GM12878 (cell line): ENCODE measurements at regions not wholly inside any gene's neighbourhood (a gene's known extent, or its start where the extent isn't known, plus 50 kb on each side); places are given as distances from the start of the nearest gene placed in this dataset.

Experiments used
- ATAC-seq: fragments of 200-7000 bp; cut with Tn5 transposase; 3 replicates; pipeline ENCODE4 v1.9.1; 2020; ENCODE audit warnings: mild to moderate bottlenecking, moderate library complexity
- BruUV-seq: library from RNA; stranded (reverse); fragments of 400-500 nt; replicated peaks from 2 replicates; lab custom pipeline; 2021; lab: Mats Ljungman, UMichigan
- CTCF ChIA-PET: fragments of 300-600 bp; sonication (Branson Sonifier 250); formaldehyde crosslinking; extraction: SDS; loops from one replicate; lab custom pipeline; 2021; ENCODE audit warnings: inconsistent platforms; lab: Yijun Ruan, JAX
- POLR2A ChIA-PET: fragments of 350-600 bp; formaldehyde crosslinking; extraction: SDS; loops from one replicate; lab custom pipeline; 2021; ENCODE audit warnings: inconsistent platforms; lab: Charles Lee
- RAD21 ChIA-PET: fragments of 300-600 bp; sonication (Branson Sonifier 250); formaldehyde crosslinking; loops from one replicate; lab custom pipeline; 2023; ENCODE audit warnings: antibody characterized with exemption; ENCODE audit not compliant: unreplicated experiment; lab: Charles Lee
- SMC1A ChIA-PET: fragments of 300-600 bp; sonication (Branson Sonifier 250); formaldehyde crosslinking; loops from one replicate; lab custom pipeline; 2023; ENCODE audit not compliant: unreplicated experiment, uncharacterized antibody; lab: Charles Lee
- DNase-seq: peaks from one replicate; pipeline ENCODE4 v3.0.0-alpha.2; 2011; ENCODE audit warnings: low read depth, low spot score
- FAIRE-seq: peaks from 3 replicates; lab custom pipeline; 2011; peaks lifted over from hg19 to GRCh38; lab: Jason Lieb, UNC
- H2AFZ ChIP-seq: 2 replicates; pipeline ENCODE4 v1.6.0; 2011; ENCODE audit warnings: low read depth, low read length, control low read depth; ENCODE audit not compliant: control insufficient read depth
- H3K27ac ChIP-seq: 2 replicates; pipeline ENCODE4 v1.5.1; 2011; ENCODE audit warnings: control low read depth; ENCODE audit not compliant: control insufficient read depth, insufficient read depth
- H3K27me3 ChIP-seq, 2 experiments: replicated peaks in 1 of 2; 2 replicates each; pipeline versions ENCODE4 v1.6.0 to v1.6.1; 2011; ENCODE audit warnings: low read length in 1 of 2; ENCODE audit not compliant: control insufficient read depth in 2 of 2, insufficient read depth in 2 of 2
- H3K36me3 ChIP-seq, 2 experiments: 2 replicates each; pipeline ENCODE4 v1.5.1; 2011; ENCODE audit warnings: low read length in 1 of 2; ENCODE audit not compliant: control insufficient read depth in 2 of 2, insufficient read depth in 2 of 2
- H3K4me1 ChIP-seq: 2 replicates; pipeline ENCODE4 v1.6.1; 2011; ENCODE audit warnings: mild to moderate bottlenecking, low read length, moderate library complexity, mixed read lengths; ENCODE audit not compliant: control insufficient read depth, insufficient read depth
- H3K4me2 ChIP-seq: 2 replicates; pipeline ENCODE4 v1.6.0; 2011; ENCODE audit warnings: control low read depth; ENCODE audit not compliant: control insufficient read depth, insufficient read depth
- H3K4me3 ChIP-seq: fragments of 200-600 bp; sonication (generic); 2 replicates; pipeline ENCODE4 v1.5.1; 2016
- H3K79me2 ChIP-seq: 2 replicates; pipeline ENCODE4 v1.6.0; 2011; ENCODE audit warnings: low read length; ENCODE audit not compliant: control insufficient read depth, insufficient read depth
- H3K9ac ChIP-seq: 2 replicates; pipeline ENCODE4 v1.8.0; 2011; ENCODE audit warnings: low read length, control low read depth, mixed read lengths; ENCODE audit not compliant: control insufficient read depth, insufficient read depth
- H3K9me3 ChIP-seq: replicated peaks from 3 replicates; pipeline ENCODE4 v1.5.1; 2011; ENCODE audit warnings: mild to moderate bottlenecking, low read length; ENCODE audit not compliant: control insufficient read depth, insufficient read depth
- H4K20me1 ChIP-seq: 2 replicates; pipeline ENCODE4 v1.6.0; 2011; ENCODE audit not compliant: control insufficient read depth, insufficient read depth
- CREB1 ChIP-seq: IDR thresholded peaks from 2 replicates; pipeline ENCODE4 v1.6.1; 2012; ENCODE audit warnings: low read depth, mild to moderate bottlenecking, inconsistent platforms
- EZH2 ChIP-seq: IDR thresholded peaks from 2 replicates; pipeline ENCODE4 v1.6.1; 2012; ENCODE audit warnings: low read depth, mild to moderate bottlenecking, control low read depth, inconsistent platforms, low read length, borderline replicate concordance; ENCODE audit not compliant: control insufficient read depth
- HDAC2 ChIP-seq: fragments of 200-600 bp; sonication (generic); IDR thresholded peaks from 2 replicates; pipeline ENCODE4 v1.6.1; 2017
- MXI1 ChIP-seq: fragments of 150-350 bp; IDR thresholded peaks from 2 replicates; pipeline ENCODE4 v1.6.1; 2011; ENCODE audit warnings: low read depth, mild to moderate bottlenecking, inconsistent platforms, low read length, improper control_type of control experiment
- NBN ChIP-seq: fragments of 450-650 bp; IDR thresholded peaks from 2 replicates; pipeline ENCODE4 v1.6.1; 2016
- NR2C2 ChIP-seq: IDR thresholded peaks from 2 replicates; pipeline ENCODE4 v1.6.1; 2011; ENCODE audit warnings: borderline replicate concordance, low read depth; ENCODE audit not compliant: control insufficient read depth, insufficient read length
- TCF12 ChIP-seq: IDR thresholded peaks from 2 replicates; pipeline ENCODE4 v1.6.1; 2011; ENCODE audit warnings: low read depth, mild to moderate bottlenecking, low read length
- ZBED1 ChIP-seq: IDR thresholded peaks from 2 replicates; pipeline ENCODE4 v1.6.1; 2016; ENCODE audit warnings: borderline replicate concordance
- ZNF274 ChIP-seq: IDR thresholded peaks from one replicate; pipeline ENCODE4 v1.8.0; 2011; ENCODE audit not compliant: insufficient read length, insufficient read depth
- WGBS: methylation state at CpG from one replicate; pipeline ENCODE4 v1.1.6; 2016; ENCODE audit warnings: low lambda C conversion rate; ENCODE audit not compliant: insufficient replicate concordance, insufficient coverage; ENCODE audit errors: missing lambda C conversion rate; 5-methylcytosine and 5-hydroxymethylcytosine counted together
- in situ Hi-C: fragments of 300-500 bp; cut with MboI; formaldehyde crosslinking; loops from 9 replicates; pipeline ENCODE4 v1.14.3; 2018; ENCODE audit warnings: mixed read lengths
- intact Hi-C: fragments of 100-400 bp; cut with micrococcal nuclease; formaldehyde crosslinking; loops from one replicate; pipeline ENCODE4 v1.14.2; 2022; ENCODE audit not compliant: unreplicated experiment
- TF ChIP-seq, protein P1 (sequence below): fragments of 450-650 bp; IDR thresholded peaks from 2 replicates; pipeline ENCODE4 v1.6.1; 2017; ENCODE audit warnings: mild to moderate bottlenecking, moderate library complexity
- TF ChIP-seq, protein P2 (sequence below): fragments of 450-650 bp; formaldehyde crosslinking; IDR thresholded peaks from 2 replicates; pipeline ENCODE4 v1.4.0; 2020; ENCODE audit warnings: mild to moderate bottlenecking, moderate library complexity
- TF ChIP-seq, protein P3 (sequence below): fragments of 450-650 bp; IDR thresholded peaks from 2 replicates; pipeline ENCODE4 v1.6.1; 2018; ENCODE audit warnings: mild to moderate bottlenecking, low read depth, moderate library complexity; ENCODE audit not compliant: partially characterized antibody
- TF ChIP-seq, protein P4 (sequence below): fragments of 450-650 bp; conservative IDR thresholded peaks from 2 replicates; pipeline ENCODE4 v1.6.1; 2017; ENCODE audit warnings: mild to moderate bottlenecking, moderate library complexity

DNA sequence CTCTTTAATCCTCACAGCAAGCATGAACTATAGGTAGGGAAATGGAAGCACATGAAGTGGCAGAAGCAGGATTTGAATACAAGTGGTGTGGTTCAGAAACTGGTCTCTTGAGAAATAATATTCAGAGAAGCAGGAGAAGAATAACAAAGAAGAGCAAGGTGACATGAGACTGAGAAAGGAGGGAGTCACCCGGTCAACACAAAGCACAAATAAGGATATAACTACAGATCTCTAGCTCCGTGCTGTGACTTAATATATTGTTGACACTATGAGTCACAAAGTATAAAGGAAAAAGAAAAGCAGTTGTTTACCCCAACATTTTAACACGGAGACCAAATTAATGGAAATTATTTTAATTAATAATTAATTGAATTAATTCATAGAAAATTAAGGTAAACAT is 204.5 kb downstream of the CPE start:
- no peaks in the 10 kb centered on the region for H4K20me1 ChIP-seq
- no peak overlapping the region for H3K4me2 ChIP-seq
- in situ Hi-C loops: no loop called here
- H3K9me3 ChIP-seq: no peaks in the 10 kb centered on the region
- ATAC-seq (no peak), FAIRE-seq (no peak), DNase-seq (no peak)
- ChIA-PET SMC1A (interaction anchor here (1.1 kb wide), 1 partner anchor 22 kb away, joined by 3 read pairs; no protein-coding TSS in a partner anchor), CTCF (interaction anchor here (1.4 kb wide), 1 partner anchor 10 kb away, joined by 3 read pairs; no protein-coding TSS in a partner anchor), POLR2A (no interaction called here), RAD21 (no interaction called here)
- no peaks in the 10 kb centered on the region for H3K27me3 ChIP-seq
- H3K4me1 ChIP-seq: no peaks in the 10 kb centered on the region
- WGBS: 2% methylated on average over 3 of the region's 3 CpGs
- intact Hi-C loops: no loop called here
- no peaks in the 10 kb centered on the region for H3K79me2 ChIP-seq
- no peak overlapping the region for H3K4me3 ChIP-seq
- H3K27ac ChIP-seq: no peak overlapping the region
- no TSS peak for BruUV-seq
- H2AFZ ChIP-seq: no peak overlapping the region
- H3K9ac ChIP-seq: no peak overlapping the region
- no peaks in the 10 kb centered on the region for H3K36me3 ChIP-seq
- TF ChIP-seq, protein P1, sequence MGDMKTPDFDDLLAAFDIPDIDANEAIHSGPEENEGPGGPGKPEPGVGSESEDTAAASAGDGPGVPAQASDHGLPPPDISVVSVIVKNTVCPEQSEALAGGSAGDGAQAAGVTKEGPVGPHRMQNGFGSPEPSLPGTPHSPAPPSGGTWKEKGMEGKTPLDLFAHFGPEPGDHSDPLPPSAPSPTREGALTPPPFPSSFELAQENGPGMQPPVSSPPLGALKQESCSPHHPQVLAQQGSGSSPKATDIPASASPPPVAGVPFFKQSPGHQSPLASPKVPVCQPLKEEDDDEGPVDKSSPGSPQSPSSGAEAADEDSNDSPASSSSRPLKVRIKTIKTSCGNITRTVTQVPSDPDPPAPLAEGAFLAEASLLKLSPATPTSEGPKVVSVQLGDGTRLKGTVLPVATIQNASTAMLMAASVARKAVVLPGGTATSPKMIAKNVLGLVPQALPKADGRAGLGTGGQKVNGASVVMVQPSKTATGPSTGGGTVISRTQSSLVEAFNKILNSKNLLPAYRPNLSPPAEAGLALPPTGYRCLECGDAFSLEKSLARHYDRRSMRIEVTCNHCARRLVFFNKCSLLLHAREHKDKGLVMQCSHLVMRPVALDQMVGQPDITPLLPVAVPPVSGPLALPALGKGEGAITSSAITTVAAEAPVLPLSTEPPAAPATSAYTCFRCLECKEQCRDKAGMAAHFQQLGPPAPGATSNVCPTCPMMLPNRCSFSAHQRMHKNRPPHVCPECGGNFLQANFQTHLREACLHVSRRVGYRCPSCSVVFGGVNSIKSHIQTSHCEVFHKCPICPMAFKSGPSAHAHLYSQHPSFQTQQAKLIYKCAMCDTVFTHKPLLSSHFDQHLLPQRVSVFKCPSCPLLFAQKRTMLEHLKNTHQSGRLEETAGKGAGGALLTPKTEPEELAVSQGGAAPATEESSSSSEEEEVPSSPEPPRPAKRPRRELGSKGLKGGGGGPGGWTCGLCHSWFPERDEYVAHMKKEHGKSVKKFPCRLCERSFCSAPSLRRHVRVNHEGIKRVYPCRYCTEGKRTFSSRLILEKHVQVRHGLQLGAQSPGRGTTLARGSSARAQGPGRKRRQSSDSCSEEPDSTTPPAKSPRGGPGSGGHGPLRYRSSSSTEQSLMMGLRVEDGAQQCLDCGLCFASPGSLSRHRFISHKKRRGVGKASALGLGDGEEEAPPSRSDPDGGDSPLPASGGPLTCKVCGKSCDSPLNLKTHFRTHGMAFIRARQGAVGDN: no peak
- TF ChIP-seq ZNF274 (no peak), NBN (no peak), NR2C2 (no peak), ZBED1 (no peak), TCF12 (no peak), CREB1 (no peak), HDAC2 (no peak), MXI1 (no peak), EZH2 (no peak)
- TF ChIP-seq, protein P2, sequence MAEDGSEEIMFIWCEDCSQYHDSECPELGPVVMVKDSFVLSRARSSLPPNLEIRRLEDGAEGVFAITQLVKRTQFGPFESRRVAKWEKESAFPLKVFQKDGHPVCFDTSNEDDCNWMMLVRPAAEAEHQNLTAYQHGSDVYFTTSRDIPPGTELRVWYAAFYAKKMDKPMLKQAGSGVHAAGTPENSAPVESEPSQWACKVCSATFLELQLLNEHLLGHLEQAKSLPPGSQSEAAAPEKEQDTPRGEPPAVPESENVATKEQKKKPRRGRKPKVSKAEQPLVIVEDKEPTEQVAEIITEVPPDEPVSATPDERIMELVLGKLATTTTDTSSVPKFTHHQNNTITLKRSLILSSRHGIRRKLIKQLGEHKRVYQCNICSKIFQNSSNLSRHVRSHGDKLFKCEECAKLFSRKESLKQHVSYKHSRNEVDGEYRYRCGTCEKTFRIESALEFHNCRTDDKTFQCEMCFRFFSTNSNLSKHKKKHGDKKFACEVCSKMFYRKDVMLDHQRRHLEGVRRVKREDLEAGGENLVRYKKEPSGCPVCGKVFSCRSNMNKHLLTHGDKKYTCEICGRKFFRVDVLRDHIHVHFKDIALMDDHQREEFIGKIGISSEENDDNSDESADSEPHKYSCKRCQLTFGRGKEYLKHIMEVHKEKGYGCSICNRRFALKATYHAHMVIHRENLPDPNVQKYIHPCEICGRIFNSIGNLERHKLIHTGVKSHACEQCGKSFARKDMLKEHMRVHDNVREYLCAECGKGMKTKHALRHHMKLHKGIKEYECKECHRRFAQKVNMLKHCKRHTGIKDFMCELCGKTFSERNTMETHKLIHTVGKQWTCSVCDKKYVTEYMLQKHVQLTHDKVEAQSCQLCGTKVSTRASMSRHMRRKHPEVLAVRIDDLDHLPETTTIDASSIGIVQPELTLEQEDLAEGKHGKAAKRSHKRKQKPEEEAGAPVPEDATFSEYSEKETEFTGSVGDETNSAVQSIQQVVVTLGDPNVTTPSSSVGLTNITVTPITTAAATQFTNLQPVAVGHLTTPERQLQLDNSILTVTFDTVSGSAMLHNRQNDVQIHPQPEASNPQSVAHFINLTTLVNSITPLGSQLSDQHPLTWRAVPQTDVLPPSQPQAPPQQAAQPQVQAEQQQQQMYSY: no peak
- TF ChIP-seq, protein P3, sequence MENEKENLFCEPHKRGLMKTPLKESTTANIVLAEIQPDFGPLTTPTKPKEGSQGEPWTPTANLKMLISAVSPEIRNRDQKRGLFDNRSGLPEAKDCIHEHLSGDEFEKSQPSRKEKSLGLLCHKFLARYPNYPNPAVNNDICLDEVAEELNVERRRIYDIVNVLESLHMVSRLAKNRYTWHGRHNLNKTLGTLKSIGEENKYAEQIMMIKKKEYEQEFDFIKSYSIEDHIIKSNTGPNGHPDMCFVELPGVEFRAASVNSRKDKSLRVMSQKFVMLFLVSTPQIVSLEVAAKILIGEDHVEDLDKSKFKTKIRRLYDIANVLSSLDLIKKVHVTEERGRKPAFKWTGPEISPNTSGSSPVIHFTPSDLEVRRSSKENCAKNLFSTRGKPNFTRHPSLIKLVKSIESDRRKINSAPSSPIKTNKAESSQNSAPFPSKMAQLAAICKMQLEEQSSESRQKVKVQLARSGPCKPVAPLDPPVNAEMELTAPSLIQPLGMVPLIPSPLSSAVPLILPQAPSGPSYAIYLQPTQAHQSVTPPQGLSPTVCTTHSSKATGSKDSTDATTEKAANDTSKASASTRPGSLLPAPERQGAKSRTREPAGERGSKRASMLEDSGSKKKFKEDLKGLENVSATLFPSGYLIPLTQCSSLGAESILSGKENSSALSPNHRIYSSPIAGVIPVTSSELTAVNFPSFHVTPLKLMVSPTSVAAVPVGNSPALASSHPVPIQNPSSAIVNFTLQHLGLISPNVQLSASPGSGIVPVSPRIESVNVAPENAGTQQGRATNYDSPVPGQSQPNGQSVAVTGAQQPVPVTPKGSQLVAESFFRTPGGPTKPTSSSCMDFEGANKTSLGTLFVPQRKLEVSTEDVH: no peak
- TF ChIP-seq, protein P4, sequence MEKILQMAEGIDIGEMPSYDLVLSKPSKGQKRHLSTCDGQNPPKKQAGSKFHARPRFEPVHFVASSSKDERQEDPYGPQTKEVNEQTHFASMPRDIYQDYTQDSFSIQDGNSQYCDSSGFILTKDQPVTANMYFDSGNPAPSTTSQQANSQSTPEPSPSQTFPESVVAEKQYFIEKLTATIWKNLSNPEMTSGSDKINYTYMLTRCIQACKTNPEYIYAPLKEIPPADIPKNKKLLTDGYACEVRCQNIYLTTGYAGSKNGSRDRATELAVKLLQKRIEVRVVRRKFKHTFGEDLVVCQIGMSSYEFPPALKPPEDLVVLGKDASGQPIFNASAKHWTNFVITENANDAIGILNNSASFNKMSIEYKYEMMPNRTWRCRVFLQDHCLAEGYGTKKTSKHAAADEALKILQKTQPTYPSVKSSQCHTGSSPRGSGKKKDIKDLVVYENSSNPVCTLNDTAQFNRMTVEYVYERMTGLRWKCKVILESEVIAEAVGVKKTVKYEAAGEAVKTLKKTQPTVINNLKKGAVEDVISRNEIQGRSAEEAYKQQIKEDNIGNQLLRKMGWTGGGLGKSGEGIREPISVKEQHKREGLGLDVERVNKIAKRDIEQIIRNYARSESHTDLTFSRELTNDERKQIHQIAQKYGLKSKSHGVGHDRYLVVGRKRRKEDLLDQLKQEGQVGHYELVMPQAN: no peak
